ENCODE measurements at regions not wholly inside any gene's neighbourhood (a gene's known extent, or its start where the extent isn't known, plus 50 kb on each side); places are given as distances from the start of the nearest gene placed in this dataset.
"Not testable (repeated sequence)": the region's sequence is repeated elsewhere in the genome, so short reads cannot be mapped to it uniquely, and the experiment has no call there.

DNA sequence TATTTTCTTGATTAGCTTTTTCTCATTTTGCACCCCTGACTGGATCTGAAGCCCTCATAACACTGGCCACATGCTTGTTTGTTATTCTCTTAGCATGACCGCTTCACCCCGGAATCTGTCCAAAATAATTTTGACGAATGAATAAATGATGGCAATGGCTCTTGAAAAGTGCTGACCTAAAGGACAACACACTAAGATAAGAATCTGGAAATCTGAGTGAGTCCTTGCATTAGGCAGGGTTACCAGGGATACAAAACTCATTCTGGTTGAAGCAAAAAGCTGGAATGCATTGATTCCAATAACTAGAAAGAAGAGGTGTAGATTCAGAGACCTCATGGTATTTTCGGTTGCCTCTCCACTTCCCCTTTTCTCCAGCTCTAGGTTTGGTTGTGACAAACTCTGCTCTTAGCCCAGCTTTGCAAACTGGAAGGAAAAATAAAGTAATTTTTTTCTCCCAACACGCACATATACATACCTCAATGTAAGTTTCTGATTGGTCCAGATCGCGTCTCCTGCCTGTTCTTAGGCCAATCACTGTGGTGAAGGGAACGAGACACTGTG lies 157.4 kb downstream of the SKIDA1 start:
- Mint-ChIP-seq H3K4me3 (no peak overlapping the region), H3K27me3 (peaks cover 0 to 8% of the 10 kb centered on the region in 2 donors)

DNA sequence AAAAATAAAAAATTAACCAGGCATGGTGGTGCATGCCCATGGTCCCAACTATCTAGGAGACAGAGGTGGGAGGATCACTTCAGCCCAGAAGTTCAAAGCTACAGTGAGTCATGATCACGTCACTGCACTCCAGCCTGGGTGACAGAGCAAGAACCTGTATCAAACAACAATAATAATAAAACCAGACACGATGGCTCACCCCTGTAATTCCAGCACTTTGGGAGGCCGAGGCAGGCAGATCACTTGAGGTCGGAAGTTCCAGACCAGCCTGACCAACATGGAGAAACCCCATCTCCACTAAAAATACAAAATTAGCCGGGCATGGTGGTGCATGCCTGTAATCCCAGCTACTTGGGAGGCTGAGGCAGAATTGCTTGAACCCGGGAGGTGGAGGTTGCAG lies 159.4 kb downstream of the SKIDA1 start:
- H3K27me3 ChIP-seq (ENCODE audit: insufficient read depth, low read length, poor library complexity, severe bottlenecking); CTCF ChIA-PET; H3K27ac Mint-ChIP-seq; H3K4me3 Mint-ChIP-seq; H3K9me3 Mint-ChIP-seq; H3K27me3 Mint-ChIP-seq; H3K27ac ChIP-seq (ENCODE audit: low read depth, low read length); POLR2A ChIA-PET; H3K36me3 Mint-ChIP-seq; H3K4me3 ChIP-seq (ENCODE audit: low read length); H3K36me3 ChIP-seq (ENCODE audit: insufficient read depth, low read length); H3K9me3 ChIP-seq (ENCODE audit: low read length); H3K4me1 ChIP-seq (ENCODE audit: insufficient read depth, low read length); DNase-seq; H3K4me1 Mint-ChIP-seq: not testable (repeated sequence)

More for the DNA sequence above, 157.4 kb downstream of the SKIDA1 start:
- Histone ChIP-seq H3K4me1 (ENCODE audit: insufficient read depth, low read length) (peaks cover 5% of the 10 kb centered on the region), H3K4me3 (ENCODE audit: low read length) (no peak overlapping the region), H3K36me3 (ENCODE audit: insufficient read depth, low read length) (no peaks in the 10 kb centered on the region), H3K27me3 (ENCODE audit: insufficient read depth, low read length, poor library complexity, severe bottlenecking) (no peaks in the 10 kb centered on the region), H3K9me3 (ENCODE audit: low read length) (no peaks in the 10 kb centered on the region), H3K27ac (ENCODE audit: low read depth, low read length) (no peak overlapping the region)
- ChIA-PET CTCF (interaction anchor here (1.2 kb wide), 1 partner anchor 12 kb away, joined by 3 read pairs; no protein-coding TSS in a partner anchor), POLR2A (no interaction called here)
- Mint-ChIP-seq H3K9me3 (no peaks in the 10 kb centered on the region), H3K36me3 (no peaks in the 10 kb centered on the region), H3K4me1 (peaks cover 3 to 8% (median 5%) of the 10 kb centered on the region in 3 donors), H3K27ac (no peak overlapping the region)
- no peak for DNase-seq

DNA sequence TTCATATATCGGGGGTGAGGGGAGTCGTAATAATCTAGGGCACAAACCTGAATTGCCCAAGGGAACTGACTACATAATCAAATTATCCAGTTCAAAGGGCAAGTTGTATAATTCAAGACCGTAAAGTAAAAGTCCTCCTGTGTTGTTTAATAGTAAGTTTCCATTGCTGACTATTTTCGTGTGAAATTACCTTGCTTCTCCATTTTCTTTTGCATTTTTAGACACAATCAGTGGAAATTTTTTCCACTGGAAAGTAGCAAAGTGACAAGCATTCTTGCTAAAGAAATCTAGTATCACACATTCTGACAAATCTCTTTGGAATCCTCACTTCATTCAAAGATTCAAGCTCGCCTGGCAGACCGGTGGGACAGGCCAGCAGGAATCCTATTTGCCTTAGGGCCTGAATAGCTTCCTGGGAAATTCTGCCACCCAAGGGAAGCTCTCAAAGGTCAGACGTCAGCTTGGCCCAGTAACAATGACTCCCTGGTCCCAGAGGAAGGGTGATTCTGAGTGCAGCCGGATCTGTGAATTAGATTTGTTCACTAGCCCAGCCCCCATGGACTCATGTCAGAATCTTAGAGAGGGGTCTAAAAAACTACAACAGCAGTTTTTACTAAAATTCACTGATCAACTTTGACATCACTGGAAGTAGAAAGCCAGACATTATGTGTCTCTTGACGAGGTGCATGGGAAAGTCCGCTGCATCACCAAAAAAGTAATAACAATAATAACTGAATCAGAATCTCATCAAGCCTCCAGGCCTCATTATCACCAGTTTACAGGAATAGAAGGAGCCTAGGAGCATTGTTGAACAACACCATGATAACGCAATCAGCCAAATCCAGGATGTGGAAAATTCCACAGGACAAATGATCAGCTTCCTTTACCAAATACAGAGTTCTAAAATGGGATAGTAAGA lies 161.0 kb downstream of the SKIDA1 start:
- CTCF ChIA-PET, result no interaction called here

DNA sequence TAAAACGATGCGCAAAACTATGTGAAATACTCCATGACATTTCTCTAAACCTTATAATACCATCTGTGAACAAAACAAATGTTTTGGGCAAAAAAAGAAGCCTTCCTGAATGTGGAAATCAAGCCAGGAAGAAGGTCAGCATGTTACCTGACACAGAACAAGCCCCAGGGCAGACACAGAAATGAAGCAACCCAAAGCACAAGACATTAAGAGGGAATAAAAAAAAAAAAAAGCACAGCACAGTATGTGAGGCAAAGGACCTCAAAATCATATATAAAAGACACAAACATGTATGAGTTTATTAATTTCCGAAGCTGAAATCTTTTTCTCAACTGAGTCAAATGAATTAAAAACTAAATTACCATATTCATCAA lies 161.8 kb downstream of the SKIDA1 start:
- Mint-ChIP-seq H3K27ac (no peak overlapping the region), H3K4me3 (no peak overlapping the region), H3K36me3 (no peaks in the 10 kb centered on the region), H3K4me1 (no peaks in the 10 kb centered on the region), H3K27me3 (peaks cover 2 to 13% of the 10 kb centered on the region in 2 donors), H3K9me3 (no peaks in the 10 kb centered on the region)
- no peaks in the 10 kb centered on the region for H3K9me3 ChIP-seq (ENCODE audit: low read length)
- H3K27ac ChIP-seq (ENCODE audit: low read depth, low read length), result no peak overlapping the region
- ChIA-PET CTCF (no interaction called here), POLR2A (no interaction called here)
- H3K27me3 ChIP-seq (ENCODE audit: insufficient read depth, low read length, poor library complexity, severe bottlenecking), result no peaks in the 10 kb centered on the region
- no peaks in the 10 kb centered on the region for H3K4me1 ChIP-seq (ENCODE audit: insufficient read depth, low read length)
- no peaks in the 10 kb centered on the region for H3K36me3 ChIP-seq (ENCODE audit: insufficient read depth, low read length)
- no peak overlapping the region for H3K4me3 ChIP-seq (ENCODE audit: low read length)
- no peak for DNase-seq

More for the DNA sequence above, 161.0 kb downstream of the SKIDA1 start:
- H3K4me1 Mint-ChIP-seq, result no peaks in the 10 kb centered on the region
- H3K4me3 Mint-ChIP-seq, result no peak overlapping the region
- H3K27me3 Mint-ChIP-seq, result peaks cover 2 to 9% of the 10 kb centered on the region in 2 donors
- no peaks in the 10 kb centered on the region for H3K4me1 ChIP-seq (ENCODE audit: insufficient read depth, low read length)
- no peaks in the 10 kb centered on the region for H3K27me3 ChIP-seq (ENCODE audit: insufficient read depth, low read length, poor library complexity, severe bottlenecking)
- no peaks in the 10 kb centered on the region for H3K9me3 Mint-ChIP-seq
- DNase-seq, result no peak
- no peaks in the 10 kb centered on the region for H3K36me3 Mint-ChIP-seq
- H3K27ac ChIP-seq (ENCODE audit: low read depth, low read length), result no peak overlapping the region
- H3K9me3 ChIP-seq (ENCODE audit: low read length), result no peaks in the 10 kb centered on the region
- no peak overlapping the region for H3K4me3 ChIP-seq (ENCODE audit: low read length)
- no peaks in the 10 kb centered on the region for H3K36me3 ChIP-seq (ENCODE audit: insufficient read depth, low read length)
- POLR2A ChIA-PET, result no interaction called here
- H3K27ac Mint-ChIP-seq, result peak overlapping the region in 2 of 8 donors; percentile 47 to 48

DNA sequence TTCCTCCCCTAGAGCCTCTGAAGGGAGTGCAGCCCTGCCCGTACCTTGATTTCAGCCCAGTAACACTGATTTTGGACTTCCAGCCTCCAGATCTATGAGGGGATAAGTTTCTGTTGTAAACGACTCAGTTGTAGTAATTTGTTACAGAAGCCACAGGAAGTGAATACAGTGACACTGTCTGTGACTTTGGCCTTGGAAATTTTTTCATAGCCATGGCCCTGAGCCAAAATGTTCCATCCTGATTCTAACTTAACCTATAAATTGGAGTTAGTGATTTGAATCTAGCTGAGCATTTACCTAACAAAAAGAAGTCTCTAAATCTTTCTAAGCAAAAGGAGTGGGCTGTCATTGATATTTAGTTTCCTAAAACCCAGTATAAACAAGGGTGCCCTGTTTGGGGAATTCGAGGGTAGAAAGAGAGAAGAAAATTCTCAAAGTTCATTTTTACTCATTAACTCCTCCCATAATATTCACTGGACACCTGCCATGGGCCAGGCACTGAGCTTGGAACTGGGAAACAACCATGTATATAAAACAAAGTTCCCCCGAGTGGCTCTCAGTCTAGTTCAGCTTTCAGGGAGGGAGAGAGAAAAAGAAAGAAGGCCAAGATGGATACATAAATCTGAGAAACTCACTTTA lies 162.3 kb downstream of the SKIDA1 start:
- DNase-seq, result no peak
- peaks cover 3 to 13% of the 10 kb centered on the region in 2 donors for H3K27me3 Mint-ChIP-seq
- ChIA-PET POLR2A (no interaction called here), CTCF (no interaction called here)
- Histone ChIP-seq H3K4me3 (ENCODE audit: low read length) (no peak overlapping the region), H3K27me3 (ENCODE audit: insufficient read depth, low read length, poor library complexity, severe bottlenecking) (no peaks in the 10 kb centered on the region), H3K4me1 (ENCODE audit: insufficient read depth, low read length) (no peaks in the 10 kb centered on the region), H3K36me3 (ENCODE audit: insufficient read depth, low read length) (no peaks in the 10 kb centered on the region), H3K27ac (ENCODE audit: low read depth, low read length) (no peak overlapping the region), H3K9me3 (ENCODE audit: low read length) (no peaks in the 10 kb centered on the region)
- no peaks in the 10 kb centered on the region for H3K4me1 Mint-ChIP-seq
- H3K9me3 Mint-ChIP-seq, result no peaks in the 10 kb centered on the region
- H3K4me3 Mint-ChIP-seq, result no peak overlapping the region
- no peak overlapping the region for H3K27ac Mint-ChIP-seq
- no peaks in the 10 kb centered on the region for H3K36me3 Mint-ChIP-seq

DNA sequence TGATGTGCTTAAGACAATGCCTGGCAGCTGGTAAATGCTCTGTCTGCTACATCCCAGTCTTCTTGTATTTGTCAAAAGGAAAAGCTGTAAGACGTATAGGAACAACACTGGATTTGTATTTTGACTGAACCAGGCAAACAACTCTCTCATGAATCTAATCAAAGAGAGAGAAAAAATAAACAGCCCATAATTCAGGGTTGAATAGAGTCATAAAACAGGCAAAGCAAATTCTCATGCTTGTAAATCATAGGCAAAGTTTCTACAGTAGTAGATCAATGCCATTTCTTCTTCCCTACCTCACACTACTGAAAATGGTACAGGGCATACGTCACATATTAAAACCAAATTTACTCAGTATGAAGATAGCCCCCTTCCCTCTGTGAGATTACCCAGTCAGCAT lies 166.3 kb downstream of the SKIDA1 start:
- no peaks in the 10 kb centered on the region for H3K4me1 Mint-ChIP-seq
- Histone ChIP-seq H3K4me1 (ENCODE audit: insufficient read depth, low read length) (no peaks in the 10 kb centered on the region), H3K36me3 (ENCODE audit: insufficient read depth, low read length) (no peaks in the 10 kb centered on the region), H3K9me3 (ENCODE audit: low read length) (no peaks in the 10 kb centered on the region), H3K27me3 (ENCODE audit: insufficient read depth, low read length, poor library complexity, severe bottlenecking) (no peaks in the 10 kb centered on the region), H3K27ac (ENCODE audit: low read depth, low read length) (no peak overlapping the region), H3K4me3 (ENCODE audit: low read length) (no peak overlapping the region)
- no peaks in the 10 kb centered on the region for H3K9me3 Mint-ChIP-seq
- H3K36me3 Mint-ChIP-seq, result no peaks in the 10 kb centered on the region
- DNase-seq, result no peak
- H3K27me3 Mint-ChIP-seq, result peaks cover 10 to 18% of the 10 kb centered on the region in 2 donors
- CTCF ChIA-PET, result interaction anchor here (1.1 kb wide), 1 partner anchor 9 kb away, joined by 3 read pairs; no protein-coding TSS in a partner anchor
- POLR2A ChIA-PET, result no interaction called here
- no peak overlapping the region for H3K4me3 Mint-ChIP-seq
- H3K27ac Mint-ChIP-seq, result no peak overlapping the region

DNA sequence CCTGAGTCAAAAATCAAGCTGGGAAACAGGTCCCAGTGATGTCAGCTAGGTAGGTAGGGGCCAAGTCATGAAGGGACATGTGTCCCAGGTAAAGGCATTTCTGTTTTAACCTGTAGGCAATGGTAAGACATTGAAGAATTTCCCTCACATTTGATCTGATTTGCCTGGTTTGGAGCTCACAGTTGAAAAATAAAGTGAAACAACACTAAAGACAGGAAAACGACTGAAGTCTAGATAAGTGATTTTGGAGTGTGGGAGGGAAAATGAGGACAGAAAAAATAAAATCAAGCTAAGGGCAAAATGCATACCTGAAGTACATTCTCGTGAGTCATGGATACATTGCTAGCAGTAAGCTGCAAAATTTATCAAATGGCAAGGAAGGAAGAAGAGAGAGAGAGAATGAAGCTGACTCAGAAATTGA lies 169.9 kb downstream of the SKIDA1 start:
- Mint-ChIP-seq H3K4me3 (no peak overlapping the region), H3K9me3 (no peaks in the 10 kb centered on the region), H3K27ac (no peak overlapping the region), H3K27me3 (peaks cover 10 to 18% of the 10 kb centered on the region in 2 donors), H3K36me3 (no peaks in the 10 kb centered on the region), H3K4me1 (no peaks in the 10 kb centered on the region)
- no peak for DNase-seq
- H3K27ac ChIP-seq (ENCODE audit: low read depth, low read length), result no peak overlapping the region
- H3K36me3 ChIP-seq (ENCODE audit: insufficient read depth, low read length), result no peaks in the 10 kb centered on the region
- no peak overlapping the region for H3K4me3 ChIP-seq (ENCODE audit: low read length)
- POLR2A ChIA-PET, result no interaction called here
- CTCF ChIA-PET, result interaction anchor here (0.9 kb wide), 1 partner anchor 12 kb away, joined by 3 read pairs; no protein-coding TSS in a partner anchor
- no peaks in the 10 kb centered on the region for H3K4me1 ChIP-seq (ENCODE audit: insufficient read depth, low read length)
- no peaks in the 10 kb centered on the region for H3K27me3 ChIP-seq (ENCODE audit: insufficient read depth, low read length, poor library complexity, severe bottlenecking)
- H3K9me3 ChIP-seq (ENCODE audit: low read length), result no peaks in the 10 kb centered on the region

DNA sequence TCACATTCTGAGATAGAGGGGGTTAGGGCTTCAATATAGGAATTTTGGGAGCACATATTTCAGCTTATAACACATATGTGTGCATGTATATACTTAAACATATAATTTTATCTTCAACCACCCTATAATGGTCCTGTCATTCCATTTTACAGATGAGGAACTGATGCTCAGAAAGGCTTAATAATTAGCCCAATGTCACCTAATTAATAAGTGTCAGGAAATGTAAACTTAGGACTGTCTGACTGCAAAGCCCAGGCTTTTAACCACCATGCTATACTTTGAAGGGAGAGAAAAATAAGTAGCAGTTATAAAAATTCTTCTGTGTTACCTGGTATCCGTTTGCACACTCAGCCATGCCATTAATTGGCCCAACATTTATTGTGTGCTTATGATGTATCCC lies 172.6 kb downstream of the SKIDA1 start:
- no peaks in the 10 kb centered on the region for H3K9me3 ChIP-seq (ENCODE audit: low read length)
- no peaks in the 10 kb centered on the region for H3K27me3 ChIP-seq (ENCODE audit: insufficient read depth, low read length, poor library complexity, severe bottlenecking)
- no peak for DNase-seq
- no peaks in the 10 kb centered on the region for H3K36me3 ChIP-seq (ENCODE audit: insufficient read depth, low read length)
- Mint-ChIP-seq H3K27ac (no peak overlapping the region), H3K4me1 (no peaks in the 10 kb centered on the region), H3K9me3 (no peaks in the 10 kb centered on the region), H3K4me3 (no peak overlapping the region), H3K27me3 (peaks cover 6 to 15% of the 10 kb centered on the region in 2 donors), H3K36me3 (no peaks in the 10 kb centered on the region)
- POLR2A ChIA-PET, result no interaction called here
- CTCF ChIA-PET, result no interaction called here
- H3K4me3 ChIP-seq (ENCODE audit: low read length), result no peak overlapping the region
- H3K4me1 ChIP-seq (ENCODE audit: insufficient read depth, low read length), result no peaks in the 10 kb centered on the region
- no peak overlapping the region for H3K27ac ChIP-seq (ENCODE audit: low read depth, low read length)

Data from CD8-positive, alpha-beta memory T cell (primary cell).